ENCODE measurements at regions not wholly inside any gene's neighbourhood (a gene's known extent, or its start where the extent isn't known, plus 50 kb on each side); places are given as distances from the start of the nearest gene placed in this dataset.

DNA sequence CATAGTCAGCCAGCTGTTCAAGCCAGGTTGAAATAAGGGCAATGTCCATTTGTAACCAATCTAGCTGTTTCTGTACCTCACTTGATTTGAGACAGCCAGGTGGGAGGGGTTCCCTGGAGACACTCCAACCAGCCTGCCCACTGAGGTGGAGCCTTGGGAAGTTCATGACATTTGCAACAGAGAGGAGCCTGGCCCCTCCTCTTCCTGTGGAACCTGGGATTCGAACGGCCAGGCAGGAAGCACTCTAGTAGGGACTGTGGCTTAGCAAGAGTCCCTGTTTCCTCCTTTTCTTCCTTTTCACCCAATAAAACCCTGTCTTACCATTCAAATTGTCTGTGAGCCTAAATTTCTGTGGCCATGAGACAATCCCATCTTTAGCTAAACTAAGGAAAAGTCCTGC lies 312.3 kb upstream of the NMUR2 start:
- no peak overlapping the region for H3K9ac ChIP-seq (ENCODE audit: low read length)
- no peaks in the 10 kb centered on the region for H4K20me1 ChIP-seq (ENCODE audit: low read depth, low read length)
- no peak overlapping the region for H2AFZ ChIP-seq (ENCODE audit: low read depth, low read length, severe bottlenecking)
- no peaks in the 10 kb centered on the region for H3K36me3 ChIP-seq (ENCODE audit: low read length)
- no peaks in the 10 kb centered on the region for H3K27me3 ChIP-seq (ENCODE audit: low read length)
- H3K4me3 ChIP-seq (ENCODE audit: insufficient read depth, low read length, poor library complexity, severe bottlenecking) = no peak overlapping the region
- no peaks in the 10 kb centered on the region for H3K9me3 ChIP-seq (ENCODE audit: insufficient read depth, low read length)
- no peak overlapping the region for H3K4me2 ChIP-seq (ENCODE audit: low read depth, low read length, poor library complexity, severe bottlenecking)
- TF ChIP-seq, protein P1, sequence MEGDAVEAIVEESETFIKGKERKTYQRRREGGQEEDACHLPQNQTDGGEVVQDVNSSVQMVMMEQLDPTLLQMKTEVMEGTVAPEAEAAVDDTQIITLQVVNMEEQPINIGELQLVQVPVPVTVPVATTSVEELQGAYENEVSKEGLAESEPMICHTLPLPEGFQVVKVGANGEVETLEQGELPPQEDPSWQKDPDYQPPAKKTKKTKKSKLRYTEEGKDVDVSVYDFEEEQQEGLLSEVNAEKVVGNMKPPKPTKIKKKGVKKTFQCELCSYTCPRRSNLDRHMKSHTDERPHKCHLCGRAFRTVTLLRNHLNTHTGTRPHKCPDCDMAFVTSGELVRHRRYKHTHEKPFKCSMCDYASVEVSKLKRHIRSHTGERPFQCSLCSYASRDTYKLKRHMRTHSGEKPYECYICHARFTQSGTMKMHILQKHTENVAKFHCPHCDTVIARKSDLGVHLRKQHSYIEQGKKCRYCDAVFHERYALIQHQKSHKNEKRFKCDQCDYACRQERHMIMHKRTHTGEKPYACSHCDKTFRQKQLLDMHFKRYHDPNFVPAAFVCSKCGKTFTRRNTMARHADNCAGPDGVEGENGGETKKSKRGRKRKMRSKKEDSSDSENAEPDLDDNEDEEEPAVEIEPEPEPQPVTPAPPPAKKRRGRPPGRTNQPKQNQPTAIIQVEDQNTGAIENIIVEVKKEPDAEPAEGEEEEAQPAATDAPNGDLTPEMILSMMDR (IDR thresholded peaks at IDR 0.05; ENCODE audit: insufficient read depth, low read length, poor library complexity, severe bottlenecking) = no peak
- TF ChIP-seq EZH2phosphoT487 (conservative IDR thresholded peaks at IDR 0.05; ENCODE audit: low read length) = no peak
- H3K27ac ChIP-seq (ENCODE audit: low read depth, low read length) = no peak overlapping the region
- H3K79me2 ChIP-seq (ENCODE audit: insufficient read depth, low read length) = no peaks in the 10 kb centered on the region
- no peaks in the 10 kb centered on the region for H3K9me2 ChIP-seq (replicated peaks; ENCODE audit: insufficient read depth, low read length)
- H3F3A ChIP-seq (ENCODE audit: insufficient read depth) = no peaks in the 10 kb centered on the region

- no peak for TF ChIP-seq EZH2phosphoT487 (conservative IDR thresholded peaks at IDR 0.05; ENCODE audit: low read length)
- TF ChIP-seq, protein P1 (IDR thresholded peaks at IDR 0.05; ENCODE audit: insufficient read depth, low read length, poor library complexity, severe bottlenecking) = no peak
- Histone ChIP-seq H3K9me3 (ENCODE audit: insufficient read depth, low read length) (no peaks in the 10 kb centered on the region), H3K4me3 (ENCODE audit: insufficient read depth, low read length, poor library complexity, severe bottlenecking) (no peak overlapping the region), H3F3A (ENCODE audit: insufficient read depth) (no peaks in the 10 kb centered on the region), H3K27ac (ENCODE audit: low read depth, low read length) (no peak overlapping the region), H2AFZ (ENCODE audit: low read depth, low read length, severe bottlenecking) (no peak overlapping the region), H4K20me1 (ENCODE audit: low read depth, low read length) (no peaks in the 10 kb centered on the region), H3K9ac (ENCODE audit: low read length) (no peak overlapping the region), H3K9me2 (replicated peaks; ENCODE audit: insufficient read depth, low read length) (no peaks in the 10 kb centered on the region), H3K36me3 (ENCODE audit: low read length) (no peaks in the 10 kb centered on the region; the same call in 1 of the 2 replicates), H3K79me2 (ENCODE audit: insufficient read depth, low read length) (no peaks in the 10 kb centered on the region), H3K27me3 (ENCODE audit: low read length) (no peaks in the 10 kb centered on the region), H3K4me2 (ENCODE audit: low read depth, low read length, poor library complexity, severe bottlenecking) (no peak overlapping the region)
Measured at GRCh38 chr5:152723482-152723881, 318.4 kb upstream of the NMUR2 start.

- no peak overlapping the region for H3K4me3 ChIP-seq (ENCODE audit: insufficient read depth, low read length, poor library complexity, severe bottlenecking)
Measured at GRCh38 chr5:152730176-152730575, 325.1 kb upstream of the NMUR2 start.

More at GRCh38 chr5:152730176-152730575, 325.1 kb upstream of the NMUR2 start:
- H3F3A ChIP-seq (ENCODE audit: insufficient read depth) = no peaks in the 10 kb centered on the region
- H3K9me2 ChIP-seq (replicated peaks; ENCODE audit: insufficient read depth, low read length) = no peaks in the 10 kb centered on the region
- no peaks in the 10 kb centered on the region for H3K9me3 ChIP-seq (ENCODE audit: insufficient read depth, low read length)
- no peaks in the 10 kb centered on the region for H4K20me1 ChIP-seq (ENCODE audit: low read depth, low read length)
- TF ChIP-seq, protein P1 (IDR thresholded peaks at IDR 0.05; ENCODE audit: insufficient read depth, low read length, poor library complexity, severe bottlenecking) = no peak
- no peak for TF ChIP-seq EZH2phosphoT487 (conservative IDR thresholded peaks at IDR 0.05; ENCODE audit: low read length)
- no peak overlapping the region for H2AFZ ChIP-seq (ENCODE audit: low read depth, low read length, severe bottlenecking)
- no peaks in the 10 kb centered on the region; the same call in 1 of the 2 replicates for H3K36me3 ChIP-seq (ENCODE audit: low read length)
- no peak overlapping the region for H3K9ac ChIP-seq (ENCODE audit: low read length)
- no peaks in the 10 kb centered on the region for H3K79me2 ChIP-seq (ENCODE audit: insufficient read depth, low read length)
- H3K27ac ChIP-seq (ENCODE audit: low read depth, low read length) = no peak overlapping the region
- no peaks in the 10 kb centered on the region for H3K27me3 ChIP-seq (ENCODE audit: low read length)
- H3K4me2 ChIP-seq (ENCODE audit: low read depth, low read length, poor library complexity, severe bottlenecking) = no peak overlapping the region

Measured in SU-DHL-6 (cell line).